ENCODE measurements at regions not wholly inside any gene's neighbourhood (a gene's known extent, or its start where the extent isn't known, plus 50 kb on each side); places are given as distances from the start of the nearest gene placed in this dataset.

GRCh38 chr12:71021491-71021890 is 101.0 kb upstream of the PTPRR start:
- H3K9me3 ChIP-seq: no peaks in the 10 kb centered on the region
- H3K27me3 ChIP-seq: no peaks in the 10 kb centered on the region
- DNase-seq: no peak
- no peak overlapping the region for H3K4me3 ChIP-seq
- no peaks in the 10 kb centered on the region for H3K36me3 ChIP-seq

DNA sequence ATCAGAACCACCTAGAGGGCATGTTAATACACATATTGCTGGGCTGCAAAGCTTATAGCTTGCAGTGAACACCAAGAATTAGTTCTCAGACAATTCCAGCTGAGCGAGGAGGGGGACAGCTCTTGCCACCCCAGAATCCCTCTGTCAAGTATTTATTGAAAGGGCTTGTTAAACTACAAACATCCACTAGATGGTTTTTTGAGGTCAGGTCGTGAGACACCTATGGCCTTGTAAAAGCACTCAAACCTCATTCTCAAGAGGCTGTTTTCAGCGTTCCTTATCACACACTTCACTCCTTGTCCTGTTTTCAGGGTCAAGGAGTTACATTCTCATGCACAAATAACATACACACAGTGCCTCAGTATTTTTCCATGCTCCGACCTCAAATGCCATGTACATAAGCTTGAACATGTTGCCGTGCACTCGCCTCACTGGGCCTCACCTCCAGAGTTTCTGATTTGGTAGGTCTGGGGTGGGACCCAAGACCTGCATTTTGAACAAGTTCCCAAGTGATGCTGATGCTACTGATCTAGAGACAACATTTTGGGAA is 98.8 kb upstream of the PTPRR start:
- Histone ChIP-seq H3K36me3 (no peaks in the 10 kb centered on the region), H3K9me3 (no peaks in the 10 kb centered on the region), H3K4me3 (no peak overlapping the region), H3K27me3 (no peaks in the 10 kb centered on the region)
- DNase-seq: no peak

GRCh38 chr12:71018682-71019081 is 98.1 kb upstream of the PTPRR start:
- no peak for DNase-seq

GRCh38 chr12:71014180-71014785 is 93.7 kb upstream of the PTPRR start:
- no peak for DNase-seq
- Histone ChIP-seq H3K4me3 (peak overlapping the region; percentile 27), H3K9me3 (no peaks in the 10 kb centered on the region), H3K27me3 (no peaks in the 10 kb centered on the region), H3K36me3 (no peaks in the 10 kb centered on the region)

More at GRCh38 chr12:71018682-71019081, 98.1 kb upstream of the PTPRR start:
- H3K27me3 ChIP-seq: no peaks in the 10 kb centered on the region
- no peaks in the 10 kb centered on the region for H3K9me3 ChIP-seq
- no peaks in the 10 kb centered on the region for H3K36me3 ChIP-seq
- no peak overlapping the region for H3K4me3 ChIP-seq

- Histone ChIP-seq H3K9me3 (no peaks in the 10 kb centered on the region), H3K27me3 (no peaks in the 10 kb centered on the region), H3K36me3 (no peaks in the 10 kb centered on the region), H3K4me3 (no peak overlapping the region)
- DNase-seq: peak; percentile 18
Measured at GRCh38 chr12:71011261-71011660, 90.7 kb upstream of the PTPRR start.

GRCh38 chr12:71010143-71010479 is 89.6 kb upstream of the PTPRR start:
- H3K4me3 ChIP-seq: no peak overlapping the region
- DNase-seq: peak; percentile 48
- no peaks in the 10 kb centered on the region for H3K27me3 ChIP-seq
- H3K36me3 ChIP-seq: no peaks in the 10 kb centered on the region
- H3K9me3 ChIP-seq: no peaks in the 10 kb centered on the region

DNA sequence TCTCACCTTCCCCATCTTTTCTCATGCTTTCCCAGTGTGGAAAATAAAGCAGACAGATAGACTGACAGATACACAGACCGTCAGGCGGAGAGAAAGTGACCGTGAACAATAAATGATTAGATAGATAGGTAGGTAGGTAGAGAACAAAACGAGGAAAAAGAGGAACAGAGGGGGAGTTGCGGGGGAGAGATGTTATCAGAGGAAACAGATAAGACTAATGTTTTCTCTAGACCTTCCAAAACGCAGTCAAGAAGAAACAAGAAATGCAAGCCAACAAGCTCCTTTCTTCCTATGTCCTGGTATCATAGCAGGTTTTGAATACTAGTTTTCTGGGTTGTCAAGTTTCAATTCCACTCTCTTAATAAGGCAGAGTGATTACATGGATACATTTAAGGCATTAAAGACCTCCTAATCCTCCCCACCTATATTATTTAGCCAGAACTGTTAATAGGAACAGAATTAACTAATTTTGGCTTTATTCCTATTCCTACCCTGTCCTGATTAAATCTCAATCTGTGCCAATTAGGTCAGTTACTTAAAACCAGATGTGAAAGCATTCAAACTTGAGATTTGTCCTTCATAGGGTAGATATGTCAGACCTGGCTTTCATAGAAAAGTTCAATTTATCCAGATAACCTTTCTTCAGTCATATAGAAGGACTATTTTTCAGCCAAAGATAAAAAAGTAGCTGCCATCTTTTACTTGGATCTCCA is 89.0 kb upstream of the PTPRR start:
- Histone ChIP-seq H3K36me3 (no peaks in the 10 kb centered on the region), H3K9me3 (no peaks in the 10 kb centered on the region), H3K27me3 (no peaks in the 10 kb centered on the region), H3K4me3 (no peak overlapping the region)
- DNase-seq: no peak

GRCh38 chr12:71008616-71009015 is 88.1 kb upstream of the PTPRR start:
- DNase-seq: no peak
- Histone ChIP-seq H3K36me3 (no peaks in the 10 kb centered on the region), H3K9me3 (no peaks in the 10 kb centered on the region), H3K27me3 (no peaks in the 10 kb centered on the region), H3K4me3 (no peak overlapping the region)

GRCh38 chr12:71007781-71008404 is 87.4 kb upstream of the PTPRR start:
- H3K36me3 ChIP-seq: no peaks in the 10 kb centered on the region
- no peak for DNase-seq
- H3K4me3 ChIP-seq: no peak overlapping the region
- no peaks in the 10 kb centered on the region for H3K9me3 ChIP-seq
- H3K27me3 ChIP-seq: no peaks in the 10 kb centered on the region

- DNase-seq: no peak
- Histone ChIP-seq H3K4me3 (no peak overlapping the region), H3K9me3 (no peaks in the 10 kb centered on the region), H3K36me3 (no peaks in the 10 kb centered on the region), H3K27me3 (no peaks in the 10 kb centered on the region)
Measured at GRCh38 chr12:71007020-71007419, 86.5 kb upstream of the PTPRR start.

DNA sequence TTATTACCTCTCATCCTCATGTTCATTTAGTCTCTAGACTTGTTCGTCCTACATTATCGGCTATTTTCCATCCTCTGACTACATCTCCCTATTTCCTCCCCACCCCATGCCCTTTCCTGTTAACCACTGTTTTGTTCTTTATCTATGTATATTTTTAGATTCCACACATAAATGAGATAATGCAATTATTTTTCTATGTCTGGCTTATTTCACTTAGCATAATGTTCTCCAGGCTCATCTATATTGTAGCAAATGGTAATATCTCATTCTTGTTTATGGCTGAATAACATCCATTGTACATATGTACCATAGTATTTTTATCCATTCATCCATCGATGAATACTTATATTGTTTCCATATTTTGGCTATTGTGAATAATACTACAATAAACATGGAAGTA is 84.6 kb upstream of the PTPRR start:
- H3K9me3 ChIP-seq: no peaks in the 10 kb centered on the region
- no peak overlapping the region for H3K4me3 ChIP-seq
- no peaks in the 10 kb centered on the region for H3K27me3 ChIP-seq
- H3K36me3 ChIP-seq: no peaks in the 10 kb centered on the region
- no peak for DNase-seq

DNA sequence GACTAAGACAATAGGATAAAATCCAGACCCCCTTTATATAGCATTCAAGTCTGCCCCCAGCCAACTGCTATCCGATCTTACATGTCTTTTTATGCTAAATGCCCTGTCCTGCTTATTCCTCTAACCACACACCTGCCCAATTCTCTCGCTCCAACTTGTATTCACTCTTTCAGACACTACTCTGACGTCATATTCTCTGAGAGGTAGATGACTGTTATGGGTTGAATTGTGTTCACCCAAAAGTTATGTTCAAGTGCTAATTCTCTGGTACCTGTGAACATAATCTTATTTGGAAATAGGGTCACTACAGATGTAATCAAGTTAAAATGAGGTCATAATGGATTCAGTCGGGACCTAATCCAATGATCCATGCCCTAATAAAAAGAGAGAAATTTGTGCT is 84.0 kb upstream of the PTPRR start:
- H3K27me3 ChIP-seq: no peaks in the 10 kb centered on the region
- no peaks in the 10 kb centered on the region for H3K9me3 ChIP-seq
- DNase-seq: no peak
- no peaks in the 10 kb centered on the region for H3K36me3 ChIP-seq
- no peak overlapping the region for H3K4me3 ChIP-seq

DNA sequence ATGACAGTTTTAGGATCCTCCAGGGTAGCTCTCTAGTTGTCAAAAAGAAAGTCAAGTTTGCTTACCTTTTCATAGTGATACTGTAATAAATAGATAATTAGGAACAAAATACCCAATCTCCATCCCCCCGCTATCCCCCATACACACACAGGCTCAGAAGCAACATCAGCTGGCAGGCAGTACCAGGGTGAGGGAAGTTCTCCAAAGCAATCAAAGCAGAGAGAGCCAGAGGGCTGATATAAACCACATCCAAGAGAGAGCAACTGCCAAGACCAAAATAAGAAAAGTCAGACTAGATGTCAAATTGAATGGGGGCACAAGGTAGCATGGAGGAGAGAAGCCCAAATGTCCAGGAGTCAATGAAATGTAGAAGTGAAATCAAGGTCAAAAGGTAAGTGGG is 80.2 kb upstream of the PTPRR start:
- H3K9me3 ChIP-seq: no peaks in the 10 kb centered on the region
- no peaks in the 10 kb centered on the region for H3K36me3 ChIP-seq
- H3K4me3 ChIP-seq: no peak overlapping the region
- no peak for DNase-seq
- H3K27me3 ChIP-seq: no peaks in the 10 kb centered on the region

DNA sequence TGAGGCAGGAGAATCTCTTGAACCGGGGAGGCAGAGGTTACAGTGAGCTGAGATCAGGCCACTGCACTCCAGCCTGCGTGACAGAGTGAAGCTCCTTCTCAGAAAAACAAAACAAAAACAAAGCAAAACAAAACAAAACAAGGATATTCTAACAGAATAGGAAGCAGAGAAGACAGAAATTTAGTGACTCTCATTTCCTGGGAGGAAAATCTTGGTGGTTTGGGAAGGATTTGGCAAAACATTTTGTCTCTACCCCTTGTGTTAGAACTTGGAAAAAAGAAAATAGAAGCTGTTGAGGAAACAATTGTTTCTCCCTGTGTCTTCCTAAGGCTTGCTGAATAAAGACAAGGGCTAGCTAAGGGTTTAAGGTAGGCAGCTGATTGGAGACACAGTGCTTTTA is 79.7 kb upstream of the PTPRR start:
- H3K4me3 ChIP-seq: no peak overlapping the region
- no peaks in the 10 kb centered on the region for H3K27me3 ChIP-seq
- no peaks in the 10 kb centered on the region for H3K36me3 ChIP-seq
- no peak for DNase-seq
- H3K9me3 ChIP-seq: no peaks in the 10 kb centered on the region

GRCh38 chr12:70994217-70994788 is 73.8 kb upstream of the PTPRR start:
- Histone ChIP-seq H3K36me3 (no peaks in the 10 kb centered on the region), H3K9me3 (no peaks in the 10 kb centered on the region), H3K4me3 (no peak overlapping the region), H3K27me3 (no peaks in the 10 kb centered on the region)
- DNase-seq: peak; percentile 43

DNA sequence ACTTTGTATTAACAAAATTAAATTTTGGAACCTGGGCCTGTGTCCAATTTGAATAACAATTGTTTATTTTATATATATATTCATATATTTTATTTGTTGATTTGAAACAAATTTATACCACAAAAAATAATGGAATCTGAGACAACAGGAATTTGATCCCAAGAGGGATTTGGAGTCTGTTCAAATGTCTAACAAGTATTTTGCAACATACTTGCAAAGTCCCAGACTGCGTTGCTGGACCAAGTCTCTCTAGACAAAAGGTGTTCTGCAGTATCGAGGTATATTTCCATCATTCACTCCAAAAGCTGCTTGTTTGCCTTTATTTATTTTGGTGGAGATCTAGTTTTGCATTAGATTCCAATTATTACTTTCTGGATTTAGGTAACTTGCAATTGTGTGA is 68.7 kb upstream of the PTPRR start:
- Histone ChIP-seq H3K9me3 (no peaks in the 10 kb centered on the region), H3K27me3 (no peaks in the 10 kb centered on the region), H3K36me3 (no peaks in the 10 kb centered on the region), H3K4me3 (no peak overlapping the region)
- DNase-seq: no peak

DNA sequence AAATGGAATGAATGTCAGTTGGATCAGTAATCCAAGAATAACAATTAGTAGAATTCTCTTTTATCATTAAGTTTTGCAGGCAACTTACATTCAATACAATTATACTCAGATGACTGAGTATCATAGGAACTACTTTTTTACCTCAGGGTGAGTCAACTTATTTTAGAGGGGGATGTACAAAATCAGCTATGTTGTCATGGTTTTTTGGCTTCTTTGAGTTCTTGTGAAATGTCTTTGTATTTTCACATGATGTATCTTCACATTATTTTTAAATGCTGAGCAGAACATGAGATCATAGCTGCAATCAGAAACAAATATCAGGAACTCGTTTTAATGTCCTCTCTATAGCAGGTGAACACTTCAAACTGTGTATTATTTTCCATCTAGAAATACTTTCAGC is 65.3 kb upstream of the PTPRR start:
- H3K27me3 ChIP-seq: no peaks in the 10 kb centered on the region
- no peaks in the 10 kb centered on the region for H3K36me3 ChIP-seq
- DNase-seq: no peak
- no peak overlapping the region for H3K4me3 ChIP-seq
- no peaks in the 10 kb centered on the region for H3K9me3 ChIP-seq

All from MG63 (cell line).